ENCODE measurements at regions not wholly inside any gene's neighbourhood (a gene's known extent, or its start where the extent isn't known, plus 50 kb on each side); places are given as distances from the start of the nearest gene placed in this dataset.

DNA sequence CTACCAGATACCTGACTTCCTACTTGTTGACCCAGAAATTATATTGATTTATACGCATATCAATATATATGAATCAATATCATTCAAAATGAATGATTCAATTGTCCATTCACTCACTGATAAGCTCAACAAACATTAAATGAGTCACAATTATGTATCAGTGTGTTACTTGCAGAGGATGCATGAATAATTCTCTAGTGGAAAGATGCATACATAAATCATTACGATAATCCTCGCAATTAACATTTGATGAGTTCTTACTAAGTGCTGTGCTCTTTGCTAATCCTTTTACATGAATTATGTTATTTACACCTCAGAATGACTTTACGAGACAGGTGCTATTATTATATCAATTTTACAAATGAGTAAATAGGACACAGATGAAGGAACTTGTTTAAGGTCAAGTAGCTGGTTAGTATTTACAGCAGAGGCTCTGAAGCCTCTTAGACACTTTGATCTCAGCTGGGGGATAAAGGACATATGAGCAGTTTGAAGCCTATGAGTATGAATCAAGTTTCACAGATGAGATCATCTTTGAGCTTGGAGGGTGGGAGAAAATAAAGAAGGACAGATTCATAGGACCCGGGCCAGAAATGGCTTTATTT lies 112.8 kb upstream of the ADAMTS5 start:
- DNase-seq (ENCODE audit: extremely low read depth, low read depth), result no peak
- H3K4me3 ChIP-seq (replicated peaks; ENCODE audit: low read depth, low read length), result no peak overlapping the region
- TF ChIP-seq CTCF (IDR thresholded peaks at IDR 0.05; ENCODE audit: low read depth, low read length, missing control alignments), result no peak

- H3K4me3 ChIP-seq (replicated peaks; ENCODE audit: low read depth, low read length), result no peak overlapping the region
- no peak for TF ChIP-seq CTCF (IDR thresholded peaks at IDR 0.05; ENCODE audit: low read depth, low read length, missing control alignments)
- no peak for DNase-seq (ENCODE audit: extremely low read depth, low read depth)
Measured at GRCh38 chr21:27078915-27079314, 112.0 kb upstream of the ADAMTS5 start.

DNA sequence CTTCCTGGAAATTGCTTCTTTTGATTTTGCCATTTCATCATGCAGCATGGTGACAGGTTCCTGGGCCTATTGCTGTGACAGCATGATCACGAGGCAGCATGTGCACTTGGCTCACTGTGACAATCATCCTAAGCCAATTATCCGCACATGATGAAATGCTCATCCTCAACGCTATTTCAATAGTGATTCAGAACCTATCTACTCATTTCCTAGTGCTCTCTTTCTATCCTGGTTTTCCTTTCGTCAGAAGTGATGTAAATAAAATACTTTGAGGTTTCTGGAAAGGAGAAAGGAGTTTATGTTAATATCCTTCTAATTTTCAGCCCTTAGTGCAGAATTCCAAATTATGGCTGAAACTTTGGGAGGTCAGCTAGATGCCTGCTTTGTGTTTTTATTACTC lies 110.6 kb upstream of the ADAMTS5 start:
- no peak for TF ChIP-seq CTCF (IDR thresholded peaks at IDR 0.05; ENCODE audit: low read depth, low read length, missing control alignments)
- H3K4me3 ChIP-seq (replicated peaks; ENCODE audit: low read depth, low read length), result no peak overlapping the region
- no peak for DNase-seq (ENCODE audit: extremely low read depth, low read depth)

DNA sequence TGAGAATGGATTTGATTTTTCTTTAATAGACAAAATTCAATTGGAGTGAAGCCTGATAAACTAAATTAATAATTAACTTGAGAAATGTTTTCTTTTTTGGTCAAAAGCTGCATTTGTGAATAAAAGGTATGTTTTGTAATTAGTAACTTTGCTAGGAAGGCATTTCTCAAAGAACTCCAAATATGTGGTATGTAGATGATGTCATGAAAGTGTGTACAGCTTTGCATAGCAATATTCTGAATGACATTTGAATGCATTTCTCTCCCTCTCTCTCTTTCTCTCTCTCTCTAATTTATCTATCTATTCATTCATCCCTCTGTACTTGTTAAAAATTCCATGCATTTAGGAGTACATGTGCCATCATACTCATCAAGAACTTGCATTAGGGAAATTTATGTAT lies 109.1 kb upstream of the ADAMTS5 start:
- no peak for TF ChIP-seq CTCF (IDR thresholded peaks at IDR 0.05; ENCODE audit: low read depth, low read length, missing control alignments)
- no peak for DNase-seq (ENCODE audit: extremely low read depth, low read depth)
- H3K4me3 ChIP-seq (replicated peaks; ENCODE audit: low read depth, low read length), result no peak overlapping the region

GRCh38 chr21:27070861-27071670 lies 104.2 kb upstream of the ADAMTS5 start:
- TF ChIP-seq CTCF (IDR thresholded peaks at IDR 0.05; ENCODE audit: low read depth, low read length, missing control alignments), result no peak
- no peak overlapping the region for H3K4me3 ChIP-seq (replicated peaks; ENCODE audit: low read depth, low read length)
- DNase-seq (ENCODE audit: extremely low read depth, low read depth), result no peak

GRCh38 chr21:27068811-27069210 lies 101.9 kb upstream of the ADAMTS5 start:
- H3K4me3 ChIP-seq (replicated peaks; ENCODE audit: low read depth, low read length), result no peak overlapping the region
- no peak for DNase-seq (ENCODE audit: extremely low read depth, low read depth)
- TF ChIP-seq CTCF (IDR thresholded peaks at IDR 0.05; ENCODE audit: low read depth, low read length, missing control alignments), result no peak

Data from HFF-Myc (cell line).